ENCODE measurements at regions not wholly inside any gene's neighbourhood (a gene's known extent, or its start where the extent isn't known, plus 50 kb on each side); places are given as distances from the start of the nearest gene placed in this dataset.
A peak's percentile ranks its signal among the peaks of the same experiment; 100 is the strongest.

DNA sequence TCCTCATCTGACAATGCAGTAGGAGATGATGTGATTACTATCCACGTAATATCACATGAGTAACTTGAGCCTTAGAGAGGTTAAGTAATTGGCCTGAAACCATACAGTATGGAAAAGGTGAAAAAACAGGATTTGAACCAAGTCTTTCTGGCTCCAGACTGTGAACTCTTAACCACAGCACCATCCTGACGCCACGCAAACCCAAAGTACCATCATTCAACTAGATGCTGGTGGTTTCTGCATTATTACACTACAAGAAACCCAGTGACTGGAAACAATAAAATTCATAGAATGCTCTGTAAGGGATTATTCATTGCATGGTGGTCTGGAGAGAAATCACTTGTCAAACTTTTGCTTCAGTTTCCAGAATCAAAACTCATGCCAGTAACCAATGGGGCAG is 90.7 kb downstream of the MAB21L3 start:
- no peak for DNase-seq (ENCODE audit: low read depth)
- TF ChIP-seq, protein P1, sequence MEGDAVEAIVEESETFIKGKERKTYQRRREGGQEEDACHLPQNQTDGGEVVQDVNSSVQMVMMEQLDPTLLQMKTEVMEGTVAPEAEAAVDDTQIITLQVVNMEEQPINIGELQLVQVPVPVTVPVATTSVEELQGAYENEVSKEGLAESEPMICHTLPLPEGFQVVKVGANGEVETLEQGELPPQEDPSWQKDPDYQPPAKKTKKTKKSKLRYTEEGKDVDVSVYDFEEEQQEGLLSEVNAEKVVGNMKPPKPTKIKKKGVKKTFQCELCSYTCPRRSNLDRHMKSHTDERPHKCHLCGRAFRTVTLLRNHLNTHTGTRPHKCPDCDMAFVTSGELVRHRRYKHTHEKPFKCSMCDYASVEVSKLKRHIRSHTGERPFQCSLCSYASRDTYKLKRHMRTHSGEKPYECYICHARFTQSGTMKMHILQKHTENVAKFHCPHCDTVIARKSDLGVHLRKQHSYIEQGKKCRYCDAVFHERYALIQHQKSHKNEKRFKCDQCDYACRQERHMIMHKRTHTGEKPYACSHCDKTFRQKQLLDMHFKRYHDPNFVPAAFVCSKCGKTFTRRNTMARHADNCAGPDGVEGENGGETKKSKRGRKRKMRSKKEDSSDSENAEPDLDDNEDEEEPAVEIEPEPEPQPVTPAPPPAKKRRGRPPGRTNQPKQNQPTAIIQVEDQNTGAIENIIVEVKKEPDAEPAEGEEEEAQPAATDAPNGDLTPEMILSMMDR (IDR thresholded peaks at IDR 0.05; ENCODE audit: insufficient read depth, low read depth, low read length, missing control alignments): no peak
- no peak overlapping the region for H3K4me3 ChIP-seq (ENCODE audit: low read length)

DNA sequence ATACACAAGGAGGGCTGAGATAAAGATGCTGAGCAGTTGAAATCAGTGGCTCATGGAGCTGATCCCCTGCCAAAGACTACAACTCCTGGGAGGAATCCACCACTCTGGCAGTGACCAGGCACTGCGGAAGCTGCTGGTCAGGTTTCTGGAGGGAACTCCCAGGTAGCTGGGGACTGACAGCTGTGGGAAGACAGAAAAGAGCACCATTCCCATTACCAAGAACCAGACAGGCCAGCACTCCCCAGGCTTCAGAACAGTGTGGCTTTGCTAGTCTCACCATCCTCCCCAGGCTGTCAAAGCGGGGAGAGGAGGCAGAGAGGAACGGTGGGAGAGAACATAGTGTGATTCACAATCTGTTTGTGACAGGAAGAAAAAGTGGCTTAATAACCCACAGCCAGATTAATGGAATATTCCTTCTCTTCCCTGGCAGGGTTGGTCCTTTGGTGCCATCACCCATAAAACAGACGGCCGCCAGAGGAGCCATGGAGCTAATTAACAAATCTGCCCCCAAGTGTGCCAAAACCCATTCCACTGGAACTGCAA is 92.1 kb downstream of the MAB21L3 start:
- H3K4me3 ChIP-seq (ENCODE audit: low read length): no peak overlapping the region
- peak; percentile 32 for DNase-seq (ENCODE audit: low read depth)
- TF ChIP-seq, protein P1 (IDR thresholded peaks at IDR 0.05; ENCODE audit: insufficient read depth, low read depth, low read length, missing control alignments): peak; percentile 24

DNA sequence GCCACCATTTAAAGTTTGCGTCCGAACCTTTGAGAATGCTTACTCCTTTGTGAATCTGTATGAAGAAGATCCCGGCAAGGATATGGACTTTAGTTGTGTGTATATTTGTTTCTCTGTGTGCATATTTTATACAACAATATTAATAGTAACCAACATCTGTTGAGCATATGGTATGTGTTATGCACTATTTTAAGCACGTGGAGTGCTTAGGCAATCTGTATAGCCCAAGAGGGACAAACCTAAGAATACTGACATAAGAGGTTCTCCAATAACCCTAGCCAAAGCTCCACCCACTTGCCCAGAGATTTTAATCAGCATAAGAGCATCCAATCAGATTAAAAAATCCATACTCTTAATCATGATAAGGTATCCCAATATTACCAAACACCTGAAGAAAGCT is 92.7 kb downstream of the MAB21L3 start:
- no peak for DNase-seq (ENCODE audit: low read depth)
- no peak overlapping the region for H3K4me3 ChIP-seq (ENCODE audit: low read length)
- TF ChIP-seq, protein P1 (IDR thresholded peaks at IDR 0.05; ENCODE audit: insufficient read depth, low read depth, low read length, missing control alignments): no peak

DNA sequence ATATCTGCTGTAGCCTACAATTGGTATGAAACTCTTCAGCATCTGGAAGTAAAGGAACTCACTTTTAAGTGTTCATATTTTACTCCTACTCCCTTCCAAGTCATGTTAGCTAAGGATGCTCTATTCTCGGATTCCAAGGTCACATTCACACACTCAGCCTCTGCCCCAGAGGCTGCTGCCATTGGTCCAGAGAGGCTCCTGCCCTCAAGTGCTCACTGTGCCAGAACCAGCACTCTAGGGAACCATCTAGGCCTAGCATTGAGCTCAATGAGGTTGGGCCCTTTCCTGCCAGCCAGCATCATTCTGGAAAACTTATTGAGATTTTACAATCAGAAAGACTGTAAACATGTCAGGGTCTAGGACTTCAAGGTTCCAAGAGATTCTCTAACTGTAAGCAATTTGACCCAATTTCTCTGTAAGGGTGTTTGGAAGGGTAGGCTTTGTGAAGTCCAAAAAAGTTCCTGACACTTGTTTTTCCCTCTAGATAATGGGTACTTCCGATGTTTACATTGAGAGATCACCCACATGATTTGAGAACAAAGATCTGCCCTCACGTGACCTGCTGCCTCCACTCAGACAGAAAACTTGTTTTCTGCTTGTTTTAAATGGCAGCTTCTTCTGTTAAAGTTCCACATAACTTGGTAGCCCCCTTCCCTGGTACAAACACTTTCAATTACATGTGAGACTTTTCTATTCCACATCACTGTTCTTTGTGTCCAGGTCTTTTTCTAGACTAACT is 94.9 kb downstream of the MAB21L3 start:
- DNase-seq (ENCODE audit: low read depth): no peak
- TF ChIP-seq, protein P1 (IDR thresholded peaks at IDR 0.05; ENCODE audit: insufficient read depth, low read depth, low read length, missing control alignments): no peak
- no peak overlapping the region for H3K4me3 ChIP-seq (ENCODE audit: low read length)

DNA sequence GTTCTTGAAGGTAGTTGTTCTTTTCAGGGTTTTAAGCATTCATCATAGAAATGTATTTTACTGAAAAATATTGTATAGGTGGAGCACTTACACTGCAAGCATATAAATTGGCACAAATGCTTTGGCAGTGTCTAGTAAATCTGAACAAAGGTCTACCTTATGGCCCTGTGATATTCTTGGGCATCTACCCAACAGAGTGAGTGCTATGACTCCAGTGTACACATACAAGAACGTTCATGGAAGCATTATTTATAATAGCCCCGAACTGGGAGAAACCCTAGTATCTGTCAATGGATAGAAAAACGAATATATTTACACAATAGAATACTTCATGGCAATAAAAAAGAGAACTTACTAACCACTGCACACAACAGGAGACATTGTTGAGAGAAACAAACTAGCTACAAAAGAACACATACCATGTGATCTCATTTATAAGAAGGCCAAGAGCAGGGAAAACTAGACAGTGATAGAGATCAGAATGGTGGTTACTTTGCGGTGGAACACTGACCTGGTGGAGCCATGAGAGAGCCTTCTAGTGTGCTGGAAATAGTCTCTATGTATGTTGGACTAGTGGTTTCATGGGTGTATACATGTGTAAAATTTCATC is 96.0 kb downstream of the MAB21L3 start:
- no peak overlapping the region for H3K4me3 ChIP-seq (ENCODE audit: low read length)
- no peak for DNase-seq (ENCODE audit: low read depth)
- TF ChIP-seq, protein P1 (IDR thresholded peaks at IDR 0.05; ENCODE audit: insufficient read depth, low read depth, low read length, missing control alignments): no peak

DNA sequence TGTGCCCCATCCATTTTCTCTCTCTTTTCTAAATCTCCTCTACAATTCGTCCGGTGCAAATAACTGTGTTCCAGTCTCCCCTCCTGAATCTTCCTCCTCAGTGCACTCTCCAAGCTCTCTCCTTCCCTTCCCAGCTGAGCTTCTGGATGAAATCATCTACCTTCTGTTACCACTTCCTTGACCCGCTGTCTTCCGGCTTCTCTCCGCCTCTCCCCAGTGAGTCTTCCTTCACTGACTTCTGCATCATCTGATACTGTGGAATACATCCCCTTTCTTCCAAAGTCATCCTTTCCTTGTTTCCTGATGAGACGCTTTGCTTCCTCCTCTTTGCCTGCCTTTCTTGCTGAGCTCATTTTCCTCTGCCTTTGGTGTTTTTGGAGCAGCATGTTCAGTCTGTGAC is 96.9 kb downstream of the MAB21L3 start:
- TF ChIP-seq, protein P1 (IDR thresholded peaks at IDR 0.05; ENCODE audit: insufficient read depth, low read depth, low read length, missing control alignments): no peak
- DNase-seq (ENCODE audit: low read depth): no peak
- no peak overlapping the region for H3K4me3 ChIP-seq (ENCODE audit: low read length)

Measured in epithelial cell of esophagus (primary cell).